Suprapubic skin (tissue), 4 donors: ENCODE measurements at regions not wholly inside any gene's neighbourhood (a gene's known extent, or its start where the extent isn't known, plus 50 kb on each side); places are given as distances from the start of the nearest gene placed in this dataset.

Experiments
- DNase-seq, 2 donors: peaks; one replicate each; pipeline ENCODE4 v3.0.0-alpha.2; 2019; ENCODE audit warnings: low spot score in 2 of 2
- H3K27ac ChIP-seq: fragments of 200-600 bp; sonication (generic); one replicate; pipeline ENCODE4 v1.5.1; 2019
- H3K27me3 ChIP-seq: fragments of 200-600 bp; sonication (generic); one replicate; pipeline ENCODE4 v1.5.1; 2019
- H3K36me3 ChIP-seq: fragments of 200-600 bp; sonication (generic); one replicate; pipeline ENCODE4 v1.5.1; 2019
- H3K4me1 ChIP-seq: fragments of 200-600 bp; sonication (generic); one replicate; pipeline ENCODE4 v1.5.1; 2019
- H3K4me3 ChIP-seq: fragments of 200-600 bp; sonication (generic); one replicate; pipeline ENCODE4 v1.5.1; 2019; ENCODE audit warnings: mild to moderate bottlenecking
- H3K9me3 ChIP-seq: fragments of 200-600 bp; sonication (generic); one replicate; pipeline ENCODE4 v1.5.1; 2019
- EP300 ChIP-seq: sonication (generic); formaldehyde crosslinking; IDR thresholded peaks from one replicate; pipeline ENCODE4 v1.6.1; 2017; ENCODE audit warnings: antibody characterized with exemption
- POLR2A ChIP-seq, 2 donors: fragments of 450-650 bp; IDR thresholded peaks; one replicate each; pipeline ENCODE4 v1.6.1; 2017; ENCODE audit warnings: antibody characterized with exemption in 2 of 2, mild to moderate bottlenecking in 2 of 2, moderate library complexity in 2 of 2
- POLR2AphosphoS5 ChIP-seq, 3 donors: sonication (generic); formaldehyde crosslinking; IDR thresholded peaks; one replicate each; pipeline ENCODE4 v1.6.1; 2017; ENCODE audit warnings: antibody characterized with exemption in 3 of 3
- WGBS: methylation state at CpG from one replicate; pipeline ENCODE4 v1.1.5; 2018; 5-methylcytosine and 5-hydroxymethylcytosine counted together
- TF ChIP-seq, protein P1 (sequence below), 2 donors: fragments of 200-600 bp in 1 of 2; fragments of 450-650 bp in 1 of 2; sonication (generic) in 1 of 2; IDR thresholded peaks; one replicate each; pipeline ENCODE4 v1.5.1; 2016 to 2019; ENCODE audit warnings: antibody characterized with exemption in 2 of 2, mild to moderate bottlenecking in 1 of 2, moderate library complexity in 1 of 2

DNA sequence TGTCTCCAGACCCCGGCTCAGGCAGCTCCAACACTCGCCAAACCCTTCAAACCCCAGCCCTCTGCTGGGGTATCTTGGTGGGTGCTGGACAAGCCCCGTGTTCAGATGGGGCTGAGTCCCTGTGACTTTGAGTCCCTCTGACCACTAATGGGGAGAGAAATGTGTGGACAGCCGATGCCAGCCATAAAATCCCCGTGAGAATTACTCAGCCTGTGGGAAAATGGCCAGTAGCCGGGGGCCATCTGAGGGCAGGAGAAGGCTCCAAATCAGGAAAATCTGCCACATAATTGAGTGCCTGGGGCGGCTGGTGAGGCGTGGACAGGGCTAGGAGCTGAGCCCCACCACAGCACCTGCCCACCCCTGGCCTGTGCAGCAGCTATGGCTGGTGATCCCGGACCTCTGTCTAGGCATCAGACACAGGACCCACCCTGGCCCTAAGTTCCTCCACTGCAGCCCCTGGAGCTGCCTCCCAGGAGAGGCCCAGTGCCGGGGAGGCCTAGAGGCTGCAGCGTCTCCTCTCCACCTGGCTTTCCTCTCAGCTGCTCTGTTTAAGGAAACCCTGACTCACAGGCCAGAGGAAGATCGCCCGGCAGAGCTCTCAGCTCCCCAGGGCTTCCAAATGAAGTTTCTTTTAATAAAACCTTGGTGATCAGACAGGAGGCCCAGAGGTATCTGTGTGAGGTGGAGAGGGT is 53.7 kb upstream of the SLCO4A1 start:
- Histone ChIP-seq H3K9me3 (no peaks in the 10 kb centered on the region), H3K4me1 (peaks cover 18% of the 10 kb centered on the region), H3K36me3 (no peaks in the 10 kb centered on the region), H3K27me3 (peaks cover 67% of the 10 kb centered on the region), H3K27ac (no peak overlapping the region), H3K4me3 (no peak overlapping the region)
- DNase-seq, result no peak
- 55% methylated on average over 11 of the region's 13 CpGs for WGBS
- TF ChIP-seq POLR2AphosphoS5 (IDR thresholded peaks at IDR 0.05) (no peak), POLR2A (IDR thresholded peaks at IDR 0.05) (no peak), EP300 (no peak)
- TF ChIP-seq, protein P1, sequence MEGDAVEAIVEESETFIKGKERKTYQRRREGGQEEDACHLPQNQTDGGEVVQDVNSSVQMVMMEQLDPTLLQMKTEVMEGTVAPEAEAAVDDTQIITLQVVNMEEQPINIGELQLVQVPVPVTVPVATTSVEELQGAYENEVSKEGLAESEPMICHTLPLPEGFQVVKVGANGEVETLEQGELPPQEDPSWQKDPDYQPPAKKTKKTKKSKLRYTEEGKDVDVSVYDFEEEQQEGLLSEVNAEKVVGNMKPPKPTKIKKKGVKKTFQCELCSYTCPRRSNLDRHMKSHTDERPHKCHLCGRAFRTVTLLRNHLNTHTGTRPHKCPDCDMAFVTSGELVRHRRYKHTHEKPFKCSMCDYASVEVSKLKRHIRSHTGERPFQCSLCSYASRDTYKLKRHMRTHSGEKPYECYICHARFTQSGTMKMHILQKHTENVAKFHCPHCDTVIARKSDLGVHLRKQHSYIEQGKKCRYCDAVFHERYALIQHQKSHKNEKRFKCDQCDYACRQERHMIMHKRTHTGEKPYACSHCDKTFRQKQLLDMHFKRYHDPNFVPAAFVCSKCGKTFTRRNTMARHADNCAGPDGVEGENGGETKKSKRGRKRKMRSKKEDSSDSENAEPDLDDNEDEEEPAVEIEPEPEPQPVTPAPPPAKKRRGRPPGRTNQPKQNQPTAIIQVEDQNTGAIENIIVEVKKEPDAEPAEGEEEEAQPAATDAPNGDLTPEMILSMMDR (IDR thresholded peaks at IDR 0.05), result no peak

DNA sequence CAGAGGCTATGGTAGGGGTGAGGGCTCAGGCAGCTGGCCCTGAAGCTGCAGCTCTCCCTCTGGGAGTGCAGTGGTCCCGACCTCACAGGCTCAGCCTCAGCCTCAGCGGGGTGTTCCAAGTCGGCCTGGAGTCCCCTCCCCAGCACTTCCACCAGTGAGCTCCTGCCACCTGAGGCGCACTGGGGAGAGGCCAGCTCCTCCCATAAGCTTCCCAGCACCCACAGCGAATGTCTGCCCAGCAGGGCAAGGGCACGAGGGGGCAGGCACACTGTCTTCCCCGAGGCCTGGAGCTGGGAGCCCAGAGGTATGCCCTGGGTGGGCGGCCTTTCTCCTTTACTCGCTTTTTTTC is 53.2 kb upstream of the SLCO4A1 start:
- H3K4me3 ChIP-seq, result no peak overlapping the region
- DNase-seq, result no peak
- H3K9me3 ChIP-seq, result no peaks in the 10 kb centered on the region
- TF ChIP-seq POLR2AphosphoS5 (IDR thresholded peaks at IDR 0.05), result no peak
- TF ChIP-seq EP300, result no peak
- TF ChIP-seq, protein P1 (IDR thresholded peaks at IDR 0.05), result no peak
- no peak for TF ChIP-seq POLR2A (IDR thresholded peaks at IDR 0.05)
- no peak overlapping the region for H3K27ac ChIP-seq
- WGBS, result 54% methylated on average over 7 of the region's 9 CpGs
- peaks cover 18% of the 10 kb centered on the region for H3K4me1 ChIP-seq
- no peaks in the 10 kb centered on the region for H3K36me3 ChIP-seq
- H3K27me3 ChIP-seq, result peaks cover 66% of the 10 kb centered on the region

DNA sequence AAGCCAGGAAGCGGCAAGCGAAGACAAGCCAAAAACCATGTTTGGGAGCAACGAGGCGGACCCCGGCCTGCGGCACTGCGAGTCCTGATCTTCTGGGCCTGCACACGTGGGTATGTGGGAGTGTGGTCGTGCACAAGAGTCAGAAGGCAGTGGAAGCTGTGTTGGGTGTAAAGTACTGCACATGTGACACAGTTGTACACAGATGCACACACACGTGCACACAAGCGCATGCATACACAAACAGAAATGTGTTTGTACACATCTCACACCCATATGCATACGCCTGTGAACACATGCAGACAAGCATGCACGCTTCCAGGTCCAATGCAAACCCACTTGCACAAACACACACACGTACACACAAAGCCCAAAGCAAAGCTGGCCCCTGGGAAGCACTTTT is 52.6 kb upstream of the SLCO4A1 start:
- no peak overlapping the region for H3K4me3 ChIP-seq
- no peak overlapping the region for H3K27ac ChIP-seq
- H3K27me3 ChIP-seq, result peaks cover 60% of the 10 kb centered on the region
- H3K36me3 ChIP-seq, result no peaks in the 10 kb centered on the region
- 85% methylated on average over 14 of the region's 14 CpGs for WGBS
- H3K4me1 ChIP-seq, result peaks cover 18% of the 10 kb centered on the region
- TF ChIP-seq EP300 (no peak), POLR2A (IDR thresholded peaks at IDR 0.05) (no peak), POLR2AphosphoS5 (IDR thresholded peaks at IDR 0.05) (no peak)
- TF ChIP-seq, protein P1 (IDR thresholded peaks at IDR 0.05), result no peak
- DNase-seq, result no peak
- H3K9me3 ChIP-seq, result no peaks in the 10 kb centered on the region

DNA sequence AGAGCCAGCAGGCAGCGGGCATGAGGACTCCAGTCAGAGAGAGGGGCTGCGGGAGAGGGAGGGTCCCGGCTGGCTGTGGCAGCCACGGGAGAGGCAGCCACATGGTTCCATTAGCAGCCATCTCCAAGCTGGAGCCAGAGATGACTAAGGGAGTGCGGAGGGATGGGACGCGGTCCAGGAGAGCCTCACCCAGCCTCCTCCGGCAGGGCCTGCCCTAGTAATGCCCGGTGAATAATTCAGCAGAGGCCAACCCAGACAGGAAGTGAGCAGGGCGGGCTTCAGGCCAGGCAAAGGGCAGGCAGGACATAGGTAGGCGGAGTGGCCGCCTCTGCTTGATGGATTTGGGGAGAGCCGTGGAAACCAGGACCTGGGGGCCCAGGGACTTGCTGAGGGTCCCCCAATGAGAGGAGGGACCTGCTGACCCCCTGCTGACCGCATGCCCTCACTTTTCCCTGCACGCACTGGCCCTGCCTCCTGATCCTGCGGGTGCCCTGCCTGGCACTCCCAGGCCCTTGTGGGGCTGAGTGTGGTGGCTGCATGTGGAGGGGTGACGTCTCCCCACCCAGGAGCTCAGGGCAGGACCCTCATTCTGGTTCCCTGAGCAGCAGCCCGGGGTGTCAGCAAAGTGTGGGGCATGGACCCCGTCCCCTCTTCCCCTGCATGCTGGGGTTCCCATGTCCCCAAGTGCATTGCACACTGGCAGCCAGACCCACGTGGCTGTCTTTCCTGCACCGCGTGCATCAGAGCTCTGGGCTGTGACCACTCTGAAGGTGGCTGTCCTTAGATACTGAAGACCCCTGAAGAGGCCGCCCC is 51.8 kb upstream of the SLCO4A1 start:
- H3K4me3 ChIP-seq, result no peak overlapping the region
- DNase-seq, result no peak
- no peaks in the 10 kb centered on the region for H3K36me3 ChIP-seq
- 50% methylated on average over 2 of the region's 23 CpGs for WGBS
- H3K9me3 ChIP-seq, result no peaks in the 10 kb centered on the region
- peaks cover 59% of the 10 kb centered on the region for H3K27me3 ChIP-seq
- peaks cover 21% of the 10 kb centered on the region for H3K4me1 ChIP-seq
- no peak overlapping the region for H3K27ac ChIP-seq
- TF ChIP-seq, protein P1 (IDR thresholded peaks at IDR 0.05), result no peak
- TF ChIP-seq POLR2A (IDR thresholded peaks at IDR 0.05) (no peak), EP300 (no peak), POLR2AphosphoS5 (IDR thresholded peaks at IDR 0.05) (no peak)

DNA sequence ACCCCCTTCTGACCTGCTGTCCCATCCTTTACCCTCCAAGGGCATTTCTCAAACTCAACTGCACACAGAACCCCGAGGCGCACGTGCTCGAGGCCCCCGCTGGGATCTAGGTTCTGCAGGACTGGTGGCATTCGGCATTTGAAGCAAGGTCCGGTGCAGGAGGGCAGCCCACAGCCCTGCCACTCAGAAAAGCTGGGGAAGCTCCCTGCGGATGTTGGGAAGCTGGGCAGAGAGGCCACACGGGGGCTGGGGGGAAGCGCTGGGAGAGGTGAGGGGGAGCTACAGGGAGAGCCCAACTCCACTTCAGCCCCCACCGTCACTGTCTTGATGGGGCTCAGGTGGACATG is 51.2 kb upstream of the SLCO4A1 start:
- H3K9me3 ChIP-seq, result no peaks in the 10 kb centered on the region
- no peak overlapping the region for H3K4me3 ChIP-seq
- no peak for DNase-seq
- TF ChIP-seq POLR2A (IDR thresholded peaks at IDR 0.05) (no peak), EP300 (no peak), POLR2AphosphoS5 (IDR thresholded peaks at IDR 0.05) (no peak)
- TF ChIP-seq, protein P1 (IDR thresholded peaks at IDR 0.05), result no peak
- no peak overlapping the region for H3K27ac ChIP-seq
- 50% methylated on average over 4 of the region's 11 CpGs for WGBS
- H3K27me3 ChIP-seq, result peaks cover 59% of the 10 kb centered on the region
- H3K36me3 ChIP-seq, result no peaks in the 10 kb centered on the region
- peaks cover 27% of the 10 kb centered on the region for H3K4me1 ChIP-seq
